Upper lobe of right lung (tissue), 1 donor: ENCODE measurements at regions not wholly inside any gene's neighbourhood (a gene's known extent, or its start where the extent isn't known, plus 50 kb on each side); places are given as distances from the start of the nearest gene placed in this dataset.

ENCODE experiments used
- ATAC-seq: fragments of 200-7000 bp; cut with Tn5 transposase; one replicate; pipeline ENCODE4 v1.9.1; 2020; ENCODE audit warnings: mild to moderate bottlenecking, moderate library complexity
- DNase-seq: peaks from one replicate; pipeline ENCODE4 v3.0.0-alpha.2; 2020
- H3K27ac ChIP-seq: fragments of 200-600 bp; one replicate; pipeline ENCODE4 v1.8.0; 2022
- H3K27me3 ChIP-seq: fragments of 200-600 bp; one replicate; pipeline ENCODE4 v1.8.0; 2022; ENCODE audit warnings: mild to moderate bottlenecking
- H3K36me3 ChIP-seq: fragments of 200-600 bp; one replicate; pipeline ENCODE4 v1.8.0; 2022
- H3K4me1 ChIP-seq: fragments of 200-600 bp; one replicate; pipeline ENCODE4 v1.8.0; 2022
- H3K4me3 ChIP-seq: fragments of 200-600 bp; one replicate; pipeline ENCODE4 v1.8.0; 2022; ENCODE audit warnings: mild to moderate bottlenecking
- H3K9me3 ChIP-seq: fragments of 200-600 bp; one replicate; pipeline ENCODE4 v1.8.0; 2022
- intact Hi-C: fragments of 100-400 bp; cut with DNase I; formaldehyde crosslinking; loops from one replicate; pipeline ENCODE4 v1.11.0; 2022
- TF ChIP-seq, protein P1 (sequence below): fragments of 200-600 bp; IDR thresholded peaks from one replicate; pipeline ENCODE4 v1.8.0; 2022; ENCODE audit warnings: antibody characterized with exemption
- donor health status: DM: no; HTN: yes; CAD: no; lungs with severe emphysema.

- intact Hi-C loops = no loop called here
- Histone ChIP-seq H3K27me3 (no peaks in the 10 kb centered on the region), H3K4me1 (no peaks in the 10 kb centered on the region), H3K27ac (no peak overlapping the region), H3K4me3 (no peak overlapping the region), H3K36me3 (no peaks in the 10 kb centered on the region), H3K9me3 (no peaks in the 10 kb centered on the region)
- DNase-seq = no peak
- TF ChIP-seq, protein P1, sequence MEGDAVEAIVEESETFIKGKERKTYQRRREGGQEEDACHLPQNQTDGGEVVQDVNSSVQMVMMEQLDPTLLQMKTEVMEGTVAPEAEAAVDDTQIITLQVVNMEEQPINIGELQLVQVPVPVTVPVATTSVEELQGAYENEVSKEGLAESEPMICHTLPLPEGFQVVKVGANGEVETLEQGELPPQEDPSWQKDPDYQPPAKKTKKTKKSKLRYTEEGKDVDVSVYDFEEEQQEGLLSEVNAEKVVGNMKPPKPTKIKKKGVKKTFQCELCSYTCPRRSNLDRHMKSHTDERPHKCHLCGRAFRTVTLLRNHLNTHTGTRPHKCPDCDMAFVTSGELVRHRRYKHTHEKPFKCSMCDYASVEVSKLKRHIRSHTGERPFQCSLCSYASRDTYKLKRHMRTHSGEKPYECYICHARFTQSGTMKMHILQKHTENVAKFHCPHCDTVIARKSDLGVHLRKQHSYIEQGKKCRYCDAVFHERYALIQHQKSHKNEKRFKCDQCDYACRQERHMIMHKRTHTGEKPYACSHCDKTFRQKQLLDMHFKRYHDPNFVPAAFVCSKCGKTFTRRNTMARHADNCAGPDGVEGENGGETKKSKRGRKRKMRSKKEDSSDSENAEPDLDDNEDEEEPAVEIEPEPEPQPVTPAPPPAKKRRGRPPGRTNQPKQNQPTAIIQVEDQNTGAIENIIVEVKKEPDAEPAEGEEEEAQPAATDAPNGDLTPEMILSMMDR = no peak
- ATAC-seq = no peak
These were observed 149.5 kb upstream of the MCTP2 start for GRCh38 chr15:94081829-94082228.

GRCh38 chr15:94080989-94081605, 150.3 kb upstream of the MCTP2 start:
- intact Hi-C loops = no loop called here
- H3K4me3 ChIP-seq = no peak overlapping the region

GRCh38 chr15:94080416-94080815, 150.9 kb upstream of the MCTP2 start:
- ATAC-seq (no peak), DNase-seq (no peak)
- no peaks in the 10 kb centered on the region for H3K36me3 ChIP-seq
- no peak overlapping the region for H3K4me3 ChIP-seq
- TF ChIP-seq, protein P1 = no peak
- H3K27me3 ChIP-seq = no peaks in the 10 kb centered on the region
- no peaks in the 10 kb centered on the region for H3K9me3 ChIP-seq
- H3K27ac ChIP-seq = no peak overlapping the region
- intact Hi-C loops = no loop called here
- H3K4me1 ChIP-seq = no peaks in the 10 kb centered on the region

More at GRCh38 chr15:94080989-94081605, 150.3 kb upstream of the MCTP2 start:
- DNase-seq = no peak
- Histone ChIP-seq H3K9me3 (no peaks in the 10 kb centered on the region), H3K4me1 (no peaks in the 10 kb centered on the region), H3K36me3 (no peaks in the 10 kb centered on the region), H3K27me3 (no peaks in the 10 kb centered on the region), H3K27ac (no peak overlapping the region)
- ATAC-seq = no peak
- TF ChIP-seq, protein P1 = no peak

GRCh38 chr15:94079968-94080367, 151.4 kb upstream of the MCTP2 start:
- Histone ChIP-seq H3K4me3 (no peak overlapping the region), H3K9me3 (no peaks in the 10 kb centered on the region), H3K36me3 (no peaks in the 10 kb centered on the region), H3K27me3 (no peaks in the 10 kb centered on the region), H3K27ac (no peak overlapping the region), H3K4me1 (no peaks in the 10 kb centered on the region)
- intact Hi-C loops = no loop called here
- ATAC-seq = peak; percentile 14
- TF ChIP-seq, protein P1 = no peak
- no peak for DNase-seq

DNA sequence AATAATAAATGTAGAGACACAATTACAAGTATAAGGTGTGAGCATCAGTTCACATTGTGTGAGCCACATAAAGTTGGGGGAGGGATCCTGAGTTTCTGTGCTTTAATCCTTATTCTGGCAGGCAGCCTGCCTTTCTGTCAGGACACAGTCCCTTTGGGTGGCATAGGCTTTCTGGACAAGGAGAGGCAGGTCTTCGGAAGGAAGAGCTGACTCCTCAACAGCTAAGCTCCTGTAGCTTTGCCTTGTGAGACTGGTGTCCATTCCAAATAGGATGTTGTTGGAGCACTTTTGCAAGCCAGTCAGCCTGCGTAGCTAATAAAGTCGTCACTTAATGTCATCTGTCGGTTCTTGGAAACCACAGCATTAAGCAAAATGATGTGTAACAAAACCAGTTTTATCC, 151.9 kb upstream of the MCTP2 start:
- TF ChIP-seq, protein P1 = no peak
- Histone ChIP-seq H3K27ac (no peak overlapping the region), H3K4me1 (no peaks in the 10 kb centered on the region), H3K4me3 (no peak overlapping the region), H3K27me3 (no peaks in the 10 kb centered on the region), H3K36me3 (no peaks in the 10 kb centered on the region), H3K9me3 (no peaks in the 10 kb centered on the region)
- no peak for ATAC-seq
- DNase-seq = no peak
- intact Hi-C loops = no loop called here

GRCh38 chr15:94077938-94078337, 153.4 kb upstream of the MCTP2 start:
- H3K27me3 ChIP-seq = no peaks in the 10 kb centered on the region
- no peak overlapping the region for H3K27ac ChIP-seq
- no peaks in the 10 kb centered on the region for H3K9me3 ChIP-seq
- TF ChIP-seq, protein P1 = no peak
- DNase-seq (no peak), ATAC-seq (no peak)
- no peaks in the 10 kb centered on the region for H3K4me1 ChIP-seq
- no peaks in the 10 kb centered on the region for H3K36me3 ChIP-seq
- intact Hi-C loops = no loop called here
- H3K4me3 ChIP-seq = no peak overlapping the region
